ENCODE measurements at regions not wholly inside any gene's neighbourhood (a gene's known extent, or its start where the extent isn't known, plus 50 kb on each side); places are given as distances from the start of the nearest gene placed in this dataset.
A peak's percentile ranks its signal among the peaks of the same experiment; 100 is the strongest.

- Mint-ChIP-seq H3K27me3 (ENCODE audit: insufficient read depth, low read depth, poor library complexity) (peaks cover 3% of the 10 kb centered on the region), H3K4me3 (no peak overlapping the region), H3K9me3 (no peaks in the 10 kb centered on the region), H3K4me1 (no peaks in the 10 kb centered on the region), H3K27ac (no peak overlapping the region), H3K36me3 (ENCODE audit: low read depth) (no peaks in the 10 kb centered on the region)
- no peaks in the 10 kb centered on the region for H3K79me2 ChIP-seq (replicated peaks; ENCODE audit: insufficient read depth)
- H3K9me2 ChIP-seq (ENCODE audit: insufficient read depth) = no peaks in the 10 kb centered on the region
- H3K27me3 ChIP-seq (ENCODE audit: insufficient read depth) = no peaks in the 10 kb centered on the region
- H3K36me3 ChIP-seq (ENCODE audit: insufficient read depth) = no peaks in the 10 kb centered on the region
- no peak for TF ChIP-seq CREB1 (CRISPR knock-in tag; IDR thresholded peaks at IDR 0.05; ENCODE audit: low read depth)
- TF ChIP-seq ETS1 (IDR thresholded peaks at IDR 0.05) = no peak
- no peak for TF ChIP-seq ZNF114 (CRISPR knock-in tag; IDR thresholded peaks at IDR 0.05)
- TF ChIP-seq EZH2phosphoT487 (IDR thresholded peaks at IDR 0.05; ENCODE audit: unreplicated experiment) = no peak
- TF ChIP-seq REST (IDR thresholded peaks at IDR 0.05; ENCODE audit: unreplicated experiment) = no peak
- 0 out of 2 replicates have a peak overlapping the region, but pooled peaks have one; percentile 32 for H2AFZ ChIP-seq
- H3K4me3 ChIP-seq = no peak overlapping the region
- no peak overlapping the region for H3K4me2 ChIP-seq
- H3K4me1 ChIP-seq (ENCODE audit: insufficient read depth) = no peaks in the 10 kb centered on the region
- no peak for DNase-seq (ENCODE audit: low spot score)
- no peak for ATAC-seq
- H4K20me1 ChIP-seq (replicated peaks; ENCODE audit: insufficient read depth) = no peaks in the 10 kb centered on the region
- no peak overlapping the region for H3K27ac ChIP-seq (ENCODE audit: low read depth)
- no peaks in the 10 kb centered on the region for H3F3A ChIP-seq (replicated peaks; ENCODE audit: low read depth)
Observed at GRCh38 chr14:65268594-65268993, 143.9 kb upstream of the FUT8 start.

- Mint-ChIP-seq H3K4me1 (no peaks in the 10 kb centered on the region), H3K27ac (no peak overlapping the region), H3K9me3 (no peaks in the 10 kb centered on the region), H3K36me3 (ENCODE audit: low read depth) (no peaks in the 10 kb centered on the region), H3K27me3 (ENCODE audit: insufficient read depth, low read depth, poor library complexity) (peaks cover 3% of the 10 kb centered on the region), H3K4me3 (no peak overlapping the region)
- no peaks in the 10 kb centered on the region for H3K79me2 ChIP-seq (replicated peaks; ENCODE audit: insufficient read depth)
- ATAC-seq (no peak), DNase-seq (ENCODE audit: low spot score) (no peak)
- H3F3A ChIP-seq (replicated peaks; ENCODE audit: low read depth) = no peaks in the 10 kb centered on the region
- H3K4me3 ChIP-seq = no peak overlapping the region
- H3K27ac ChIP-seq (ENCODE audit: low read depth) = no peak overlapping the region
- H3K4me1 ChIP-seq (ENCODE audit: insufficient read depth) = no peaks in the 10 kb centered on the region
- no peaks in the 10 kb centered on the region for H3K9me2 ChIP-seq (ENCODE audit: insufficient read depth)
- H3K27me3 ChIP-seq (ENCODE audit: insufficient read depth) = no peaks in the 10 kb centered on the region
- H2AFZ ChIP-seq = no peak overlapping the region
- no peaks in the 10 kb centered on the region for H4K20me1 ChIP-seq (replicated peaks; ENCODE audit: insufficient read depth)
- H3K4me2 ChIP-seq = no peak overlapping the region
- no peaks in the 10 kb centered on the region for H3K36me3 ChIP-seq (ENCODE audit: insufficient read depth)
- TF ChIP-seq STAT1 (IDR thresholded peaks at IDR 0.05; ENCODE audit: unreplicated experiment) = no peak
- no peak for TF ChIP-seq EZH2 (IDR thresholded peaks at IDR 0.05; ENCODE audit: low read depth, unreplicated experiment)
- TF ChIP-seq ZNF462 (CRISPR knock-in tag; IDR thresholded peaks at IDR 0.05) = no peak
- no peak for TF ChIP-seq NANOG (IDR thresholded peaks at IDR 0.05; ENCODE audit: borderline replicate concordance)
- TF ChIP-seq CTCF (conservative IDR thresholded peaks at IDR 0.05; ENCODE audit: low read depth in 2 of 2) = no peak
- no peak for TF ChIP-seq ZNF114 (CRISPR knock-in tag; IDR thresholded peaks at IDR 0.05)
- TF ChIP-seq CREB1 (CRISPR knock-in tag; IDR thresholded peaks at IDR 0.05; ENCODE audit: low read depth) = no peak
Observed at GRCh38 chr14:65269732-65270131, 142.8 kb upstream of the FUT8 start.

All from GM23338 (cell line).